Effector CD8-positive, alpha-beta T cell (primary cell): ENCODE measurements at regions not wholly inside any gene's neighbourhood (a gene's known extent, or its start where the extent isn't known, plus 50 kb on each side); places are given as distances from the start of the nearest gene placed in this dataset.

Experiments used
- DNase-seq: peaks from one replicate; lab custom pipeline; 2025; lab: John Stamatoyannopoulos, UW

DNA sequence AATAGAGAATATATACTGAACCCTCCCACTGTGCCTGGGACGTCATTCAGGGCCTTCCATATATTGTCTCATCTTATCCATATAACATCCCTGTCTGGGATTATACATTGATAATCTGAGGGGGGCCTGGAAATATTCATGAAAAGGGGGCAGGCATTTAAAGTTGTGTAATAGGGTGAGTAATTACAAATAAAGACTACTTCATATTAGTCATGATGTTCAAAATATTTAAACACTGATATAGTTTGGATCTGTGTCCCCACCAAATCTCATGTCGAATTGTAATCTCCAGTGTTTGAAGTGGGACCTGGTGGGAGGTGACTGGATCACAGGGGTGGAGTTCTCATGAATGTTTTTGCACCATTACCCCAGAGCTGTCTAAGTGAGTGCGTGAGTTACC, 97.8 kb downstream of the AQP9 start:
- DNase-seq, result no peak

DNA sequence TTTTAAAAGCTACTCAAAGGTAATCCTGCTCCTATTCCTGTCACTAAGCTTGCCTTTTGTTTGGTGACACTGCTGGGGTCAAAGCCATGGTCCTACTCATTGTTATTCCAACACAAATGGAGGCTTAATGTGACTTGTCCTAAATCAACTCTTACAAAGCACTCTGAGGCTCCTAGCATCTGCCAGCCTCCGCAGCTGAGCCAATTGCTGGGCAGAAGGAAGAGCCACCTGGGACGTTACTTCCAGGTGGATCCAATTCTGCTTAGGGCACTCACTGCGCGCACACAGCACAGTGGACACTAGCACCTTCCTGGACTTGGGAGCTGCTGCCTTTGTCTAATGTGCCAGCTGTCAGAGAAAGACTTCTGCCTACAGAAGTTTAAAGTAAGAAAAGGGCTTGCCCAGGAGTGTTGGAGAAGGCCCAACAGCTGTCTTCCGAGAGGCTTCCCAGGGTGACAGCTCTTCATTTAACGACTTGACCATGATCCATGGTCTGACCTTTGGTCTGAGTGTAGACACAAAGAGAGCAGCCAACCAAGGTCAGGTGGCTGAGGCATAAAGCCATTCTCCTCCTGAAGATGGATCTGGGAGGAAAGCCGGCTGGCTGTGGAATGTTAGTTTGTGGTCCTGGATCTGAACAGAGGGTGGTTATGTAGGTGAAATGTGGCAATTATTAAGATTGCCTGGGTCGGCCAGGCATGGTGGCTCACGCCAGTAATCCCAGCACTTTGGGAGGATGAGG, 102.2 kb downstream of the AQP9 start:
- DNase-seq, result no peak

DNA sequence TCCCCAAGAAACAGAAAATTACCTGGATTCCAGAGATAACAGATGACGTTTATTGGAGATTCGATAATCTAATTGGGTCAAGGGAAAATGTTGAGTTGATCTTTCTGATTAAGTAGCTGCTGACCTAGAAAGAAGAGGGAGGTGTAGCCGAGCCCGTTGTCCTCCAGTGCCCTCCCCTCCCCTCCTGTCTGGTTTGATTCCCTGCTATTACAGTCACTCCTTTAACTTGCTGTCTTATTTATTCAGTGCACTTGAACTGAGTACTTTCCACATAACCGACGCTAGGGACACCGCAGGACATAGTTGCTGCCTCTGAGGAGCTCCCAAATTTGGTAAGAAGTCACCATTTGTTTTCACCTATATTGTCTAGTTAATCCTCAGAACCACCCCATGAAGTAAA, 103.7 kb downstream of the AQP9 start:
- DNase-seq, result no peak

DNA sequence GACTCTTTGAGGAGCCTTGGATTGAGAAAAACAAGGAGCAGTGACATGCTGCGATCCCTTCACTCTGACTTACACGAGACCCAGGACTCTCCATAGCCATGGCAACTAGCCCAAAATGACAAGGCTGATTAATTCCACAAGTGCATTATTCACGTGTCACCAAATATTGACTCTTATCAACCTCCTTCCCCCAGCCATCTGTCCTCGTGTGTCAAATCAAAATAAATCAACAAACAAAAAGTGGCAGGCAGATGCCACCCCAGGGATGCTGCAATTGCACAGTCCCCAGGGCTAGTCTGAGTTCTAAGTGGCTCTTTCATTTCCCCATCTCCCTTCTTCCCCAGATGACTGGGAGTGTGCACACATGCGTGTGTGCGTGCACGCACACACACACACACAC, 104.9 kb downstream of the AQP9 start:
- no peak for DNase-seq

DNA sequence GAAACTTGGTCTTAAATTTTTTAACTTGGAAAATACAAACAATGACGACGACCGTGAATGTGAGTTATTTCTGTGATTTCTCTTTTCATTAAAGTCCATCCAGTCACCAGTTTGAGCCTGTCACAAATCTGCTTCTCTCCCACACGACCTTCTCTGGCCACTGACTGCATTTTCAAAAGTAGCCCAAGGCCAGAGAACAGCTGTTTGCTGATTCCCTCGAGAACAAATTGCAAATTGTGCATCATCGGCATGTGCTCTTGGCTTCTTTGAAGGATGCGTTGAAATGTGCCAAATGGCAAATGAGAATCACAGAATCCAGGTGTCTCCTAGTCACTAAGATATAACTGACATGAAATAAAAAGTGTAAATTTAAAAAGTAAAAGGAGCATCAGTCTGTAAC, 106.4 kb downstream of the AQP9 start:
- no peak for DNase-seq

DNA sequence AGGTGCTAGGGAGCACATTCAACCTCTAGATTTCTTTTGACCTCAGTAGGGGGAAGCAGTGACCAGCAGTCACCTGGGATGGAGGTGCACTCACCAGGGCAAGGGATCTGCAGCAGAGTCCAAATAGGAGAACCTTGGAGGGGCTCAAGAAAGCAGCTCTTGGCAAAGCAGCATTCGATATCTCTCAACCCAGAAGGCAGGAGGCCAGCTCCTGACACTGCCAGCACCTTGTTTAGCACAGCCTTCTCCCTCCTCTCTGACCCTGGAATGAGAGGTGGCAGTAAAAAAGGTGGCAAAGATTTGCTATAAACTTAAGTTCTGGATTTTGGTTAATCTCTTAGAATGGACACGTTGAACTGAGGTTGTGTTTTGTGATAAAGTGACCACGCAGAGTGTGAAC, 107.9 kb downstream of the AQP9 start:
- no peak for DNase-seq

DNA sequence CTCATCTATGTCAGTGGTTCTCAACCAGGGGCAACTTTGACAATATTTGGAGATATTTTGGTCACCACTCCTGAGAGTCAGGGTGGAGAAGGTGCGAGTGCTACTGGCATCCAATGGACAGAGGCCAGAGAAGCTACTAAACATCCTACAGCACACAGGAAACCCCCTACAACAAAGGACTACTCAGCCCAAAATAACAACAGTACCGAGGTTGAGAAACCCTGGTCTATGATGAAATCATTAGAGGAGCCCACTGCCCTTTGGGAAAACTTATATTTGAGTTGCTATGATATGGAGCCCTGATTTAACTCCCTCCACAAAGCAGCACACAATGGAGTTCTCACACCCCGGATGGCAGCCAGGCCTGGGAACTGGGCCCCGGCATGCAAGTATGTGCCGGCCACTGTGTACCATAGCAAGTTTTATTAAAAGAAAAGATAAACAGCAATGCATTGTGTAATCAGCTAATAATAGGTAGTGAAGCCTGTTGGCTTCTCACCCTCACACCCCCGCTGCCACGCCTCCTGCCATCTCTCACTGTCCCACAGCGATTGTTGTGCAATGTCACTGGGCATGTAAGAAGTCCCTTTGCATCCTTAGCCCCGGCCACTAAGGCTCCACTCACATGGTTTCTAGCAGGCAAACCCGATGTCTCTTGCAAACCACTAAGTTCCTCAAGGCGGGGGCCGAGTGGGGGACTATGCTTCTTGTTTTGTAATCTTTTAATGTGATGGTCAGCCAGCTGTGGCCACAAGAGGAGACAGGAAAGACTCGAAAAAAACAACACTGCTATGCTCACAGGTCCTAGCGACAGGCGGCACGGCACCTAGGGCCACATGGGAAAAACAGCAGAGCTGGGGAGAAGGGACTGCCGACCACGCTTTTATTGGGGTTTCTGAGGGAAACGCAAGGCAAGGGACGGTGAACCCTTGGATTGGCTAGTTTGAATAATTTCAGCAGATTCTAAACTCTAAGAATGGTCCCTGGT, 110.0 kb downstream of the AQP9 start:
- DNase-seq, result no peak

DNA sequence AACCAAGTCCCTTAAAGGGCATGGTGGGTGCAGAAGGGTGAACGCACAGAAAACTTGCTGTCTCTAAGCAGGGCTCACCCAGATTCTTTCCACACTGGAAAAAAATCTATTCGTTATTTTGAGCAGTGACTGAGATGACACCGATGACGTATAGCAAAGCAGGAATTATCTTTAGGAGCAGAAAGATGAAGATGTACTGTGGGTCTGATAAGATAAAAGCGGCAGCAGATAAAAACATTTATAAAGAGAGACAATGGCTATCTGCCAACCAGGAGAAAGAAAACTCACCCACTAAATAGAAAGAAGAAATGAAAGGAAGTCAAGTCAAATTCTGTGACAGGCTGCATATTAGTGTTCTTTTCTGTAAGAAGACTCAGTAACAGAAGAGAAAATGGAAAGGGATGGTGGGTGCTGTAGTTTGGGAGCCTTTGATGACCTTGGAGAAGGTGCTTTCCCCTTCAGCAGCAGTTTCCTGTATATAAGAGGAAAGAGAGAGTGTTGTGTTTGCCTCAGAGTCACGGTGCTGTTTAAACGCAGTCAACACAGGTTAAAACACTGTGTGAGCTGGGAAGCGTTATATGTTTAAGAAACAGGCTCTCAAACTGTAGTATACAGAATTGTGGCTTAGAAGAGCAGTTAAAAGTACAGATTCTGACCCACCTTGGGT, 111.6 kb downstream of the AQP9 start:
- DNase-seq, result no peak

DNA sequence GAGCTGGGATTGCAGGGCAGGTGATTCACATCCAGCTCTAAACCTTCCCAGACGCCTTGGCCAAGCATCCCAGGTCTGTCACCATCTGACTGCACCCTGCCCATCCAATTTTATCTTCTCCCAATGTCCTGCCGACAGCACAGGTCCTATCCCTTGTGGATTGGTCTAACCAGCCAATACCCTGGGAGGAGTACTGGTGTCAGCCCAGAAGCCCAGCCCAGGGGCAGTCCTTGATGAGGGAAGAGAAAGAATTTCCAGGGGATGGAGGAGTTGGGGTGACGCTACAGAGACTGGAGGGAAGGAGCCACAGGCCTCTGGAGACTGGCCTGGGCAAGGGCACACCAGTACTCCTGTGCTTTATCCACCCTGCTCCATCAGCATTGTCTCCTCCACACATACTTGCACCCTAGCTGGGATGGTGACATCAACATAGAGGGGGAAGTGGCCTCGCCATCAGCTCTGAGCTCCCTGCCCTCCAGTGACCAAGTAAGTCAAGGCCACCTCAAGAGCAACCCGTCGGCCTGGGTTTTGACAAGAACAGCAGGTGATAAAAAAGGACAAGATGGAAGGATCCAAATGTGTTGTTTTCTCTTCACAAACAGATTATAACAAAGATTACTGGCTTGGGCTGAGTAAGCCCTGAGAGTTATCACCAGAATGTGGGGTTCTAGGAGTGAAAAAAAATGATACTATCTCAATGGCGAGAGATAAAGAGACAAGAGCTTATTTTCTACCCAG, 114.6 kb downstream of the AQP9 start:
- no peak for DNase-seq

DNA sequence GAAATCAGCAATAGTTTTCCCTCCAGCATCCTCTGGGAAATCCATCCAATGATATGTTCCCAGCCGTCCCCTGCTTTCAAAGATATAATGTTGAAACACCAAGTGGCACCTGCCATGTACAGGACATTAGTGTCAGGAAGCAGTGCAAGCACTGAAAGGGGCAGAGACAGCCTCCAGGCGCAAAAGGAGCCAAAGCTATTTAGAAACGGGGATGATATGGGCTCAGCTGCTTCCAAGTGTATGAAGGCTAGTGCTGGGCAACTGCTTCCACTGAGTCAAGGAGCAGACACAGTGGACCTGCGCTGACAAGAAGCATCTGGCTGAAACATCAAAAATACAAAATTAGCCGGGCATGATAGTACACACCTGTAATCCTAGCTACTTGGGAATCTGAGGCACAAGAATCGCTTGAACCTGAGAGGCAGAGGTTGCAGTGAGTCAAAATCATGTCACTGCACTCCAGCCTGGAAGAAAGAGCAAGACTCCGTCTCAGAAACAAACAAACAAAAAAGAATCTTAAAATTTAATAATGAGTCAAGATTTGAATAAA, 119.7 kb downstream of the AQP9 start:
- DNase-seq, result no peak

DNA sequence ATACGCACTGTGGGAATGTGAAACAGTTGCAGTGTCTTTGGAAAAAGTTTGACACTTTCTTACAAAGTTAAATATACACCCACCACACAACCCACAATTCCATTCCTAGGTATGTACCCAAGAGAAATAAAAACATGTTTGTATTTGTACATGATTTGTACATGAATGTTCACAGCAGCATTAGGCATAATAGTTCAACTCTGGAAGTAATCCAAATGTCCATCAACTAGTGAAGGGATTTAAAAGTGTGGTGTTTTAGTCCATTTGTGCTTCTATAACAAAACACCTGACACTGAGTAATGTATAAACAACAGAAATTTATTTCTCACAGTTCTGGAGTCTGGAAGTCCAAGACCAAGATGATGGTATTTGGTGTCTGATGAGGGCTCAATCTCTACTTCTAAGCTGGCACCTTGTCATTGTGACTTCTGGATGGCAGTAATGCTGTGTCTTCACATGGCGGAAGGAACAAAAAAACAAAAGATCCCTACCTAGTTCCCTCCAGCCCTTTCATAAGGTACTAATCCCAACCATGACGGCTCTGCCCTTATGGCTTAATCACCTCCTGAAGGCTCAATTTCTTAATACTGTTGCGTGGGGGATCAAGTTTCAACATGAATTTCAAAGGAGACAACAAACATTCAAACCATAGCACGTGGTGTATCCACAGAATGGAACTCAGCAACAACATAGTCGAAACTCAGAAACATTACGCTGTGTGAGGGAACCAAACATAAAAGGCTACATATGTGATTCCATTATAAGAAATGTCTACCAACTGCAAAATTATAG, 120.5 kb downstream of the AQP9 start:
- DNase-seq, result no peak

DNA sequence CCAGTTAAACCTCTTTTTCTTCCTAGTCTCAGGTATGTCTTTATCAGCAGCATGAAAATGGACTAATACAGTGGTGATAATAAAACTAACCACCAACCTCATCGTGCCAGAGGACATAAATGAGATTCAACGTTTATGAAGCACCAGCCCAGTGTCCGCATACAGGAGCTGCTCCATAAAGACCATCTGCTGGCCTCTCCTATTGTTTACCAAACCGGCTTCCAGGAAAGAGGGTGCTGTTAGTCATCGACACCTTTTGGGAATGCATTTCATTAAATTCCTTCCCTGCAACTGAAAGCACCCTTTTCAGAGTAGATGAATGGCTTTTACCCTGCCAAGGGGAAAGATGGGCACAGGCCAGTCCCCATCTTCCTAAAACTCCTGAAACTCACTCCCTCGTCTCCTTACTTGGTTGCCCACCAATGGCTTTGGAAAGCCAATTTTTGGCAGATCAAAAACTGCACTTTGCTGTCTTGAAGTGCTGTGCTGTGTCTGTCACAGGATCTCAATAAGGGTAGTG, 122.1 kb downstream of the AQP9 start:
- no peak for DNase-seq

DNA sequence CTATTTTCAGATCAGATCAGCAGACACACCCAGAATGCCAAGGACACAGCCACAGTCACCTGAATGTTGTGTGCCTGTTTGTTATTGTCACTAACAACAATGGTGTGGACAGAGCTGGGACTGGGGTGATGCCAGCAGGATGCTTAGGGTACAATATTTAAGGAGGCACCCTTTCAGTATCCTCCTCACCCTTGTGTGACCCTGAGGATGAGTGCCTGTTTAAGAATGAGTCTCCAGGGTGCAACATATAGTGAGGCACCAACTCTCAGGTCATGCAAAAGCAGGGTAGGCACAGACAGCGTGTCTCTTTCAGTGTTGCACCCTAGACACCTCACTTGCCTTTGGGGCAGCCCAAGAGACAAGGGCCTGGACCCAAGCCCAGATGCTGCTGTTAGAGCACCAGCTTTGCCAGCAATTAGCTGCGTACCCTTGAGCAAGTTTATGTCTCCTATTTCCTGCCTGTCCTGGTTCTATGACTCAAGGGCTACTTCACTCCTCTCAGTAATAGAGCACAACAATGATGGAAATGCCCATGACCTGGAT, 122.6 kb downstream of the AQP9 start:
- DNase-seq, result no peak

DNA sequence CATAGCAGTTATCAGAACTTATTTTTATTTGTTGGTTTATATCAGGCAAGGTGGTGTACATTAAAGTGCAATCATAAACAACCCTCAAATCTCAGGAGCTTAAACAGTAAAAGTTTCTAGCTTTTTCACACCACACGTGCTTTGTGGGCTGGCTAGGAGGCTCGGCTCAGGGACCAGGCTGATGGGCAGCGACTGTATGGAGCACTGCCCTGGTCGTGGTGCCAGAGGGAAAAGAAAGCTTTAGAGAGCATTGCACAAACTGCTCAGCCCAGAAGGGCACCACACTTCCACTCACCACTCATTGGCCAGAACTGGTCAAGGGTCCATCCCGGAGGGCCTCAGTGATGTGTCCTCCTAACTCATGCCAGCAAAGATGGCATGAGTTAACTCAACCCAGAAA, 123.2 kb downstream of the AQP9 start:
- DNase-seq, result no peak

DNA sequence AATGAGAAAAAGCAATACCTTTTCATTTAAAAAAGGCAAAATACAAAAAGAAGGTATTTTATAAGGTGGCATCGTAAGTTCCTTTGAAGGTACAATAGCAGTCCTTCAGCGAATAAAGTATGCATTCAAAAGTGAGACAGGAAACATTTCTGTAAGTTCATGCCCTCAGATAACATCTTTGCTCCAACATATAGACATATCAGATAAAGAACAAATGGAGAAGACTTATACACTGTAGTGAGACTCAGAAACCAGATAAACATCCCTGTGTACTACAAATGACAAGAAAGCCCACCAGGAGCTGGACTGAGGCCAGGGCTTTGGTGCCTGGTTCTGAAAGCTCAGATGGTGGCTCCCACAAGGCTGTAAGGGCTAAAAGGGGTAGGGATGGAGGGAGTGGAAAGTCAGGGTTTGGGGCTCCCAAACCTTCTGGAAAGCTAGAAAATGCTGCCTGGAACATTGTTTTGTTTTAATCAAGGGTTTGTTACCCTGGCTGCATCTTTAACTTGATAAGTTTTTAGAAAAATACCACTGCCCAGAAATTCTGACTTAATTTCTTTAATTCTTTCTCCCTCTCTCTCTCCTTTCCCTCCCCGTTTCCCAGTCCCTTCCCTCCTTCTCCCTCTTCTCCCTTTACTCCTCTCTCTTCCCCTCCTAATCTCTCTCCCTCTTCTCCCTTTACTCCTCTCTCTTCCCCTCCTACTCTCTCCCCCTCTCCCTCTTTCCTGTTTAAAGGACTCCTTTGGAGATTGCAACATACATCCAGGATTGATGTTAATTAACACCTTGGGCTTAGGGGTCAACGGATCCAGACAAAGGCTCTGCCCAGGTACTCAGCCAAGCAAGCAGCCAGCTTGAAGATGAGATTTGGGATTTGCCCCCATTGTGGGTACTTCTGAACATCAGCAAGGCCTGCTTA, 126.1 kb downstream of the AQP9 start:
- DNase-seq, result no peak

DNA sequence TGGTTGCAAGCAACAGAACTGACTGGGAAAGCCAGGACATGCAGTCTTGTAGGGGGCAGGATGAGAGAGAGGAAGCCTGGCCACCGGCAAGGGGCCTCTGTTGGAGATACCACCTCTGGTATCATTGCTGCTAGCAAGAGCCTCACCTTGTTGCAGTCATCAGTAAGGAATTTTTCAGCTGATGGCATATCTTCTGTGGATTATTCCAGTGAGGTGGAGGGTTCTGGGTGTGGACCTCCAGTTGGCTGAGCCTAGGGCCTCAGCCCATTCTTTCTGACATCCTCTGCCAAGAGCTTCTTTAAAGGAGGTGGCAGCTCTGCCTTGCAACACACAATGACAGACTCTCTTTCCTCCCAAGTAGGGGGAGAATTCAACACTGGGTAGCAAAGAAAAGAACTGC, 128.9 kb downstream of the AQP9 start:
- no peak for DNase-seq

DNA sequence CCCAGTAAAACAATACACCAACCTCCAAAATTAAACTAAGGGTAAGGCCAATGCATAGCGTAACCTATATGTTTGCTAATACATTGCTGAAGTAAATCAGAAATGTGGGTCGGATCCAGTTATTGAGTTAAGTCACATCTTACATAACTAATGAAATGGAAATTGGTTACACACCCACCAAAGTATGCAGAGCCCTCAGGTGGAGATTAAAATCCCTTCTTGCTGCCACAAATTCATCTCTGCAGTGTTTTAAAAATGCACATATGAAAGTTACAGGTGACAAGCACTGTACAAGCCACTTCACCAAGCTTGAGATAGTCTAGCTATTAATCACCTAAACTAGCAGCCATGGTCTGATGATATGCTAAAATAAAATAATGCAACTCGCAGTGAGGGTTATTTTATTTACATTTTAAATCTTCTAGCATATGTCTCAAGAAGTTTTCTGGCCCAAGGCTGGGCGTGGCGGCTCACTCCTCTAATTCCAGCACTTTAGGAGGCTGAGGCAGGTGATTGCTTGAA, 130.6 kb downstream of the AQP9 start:
- DNase-seq, result no peak

DNA sequence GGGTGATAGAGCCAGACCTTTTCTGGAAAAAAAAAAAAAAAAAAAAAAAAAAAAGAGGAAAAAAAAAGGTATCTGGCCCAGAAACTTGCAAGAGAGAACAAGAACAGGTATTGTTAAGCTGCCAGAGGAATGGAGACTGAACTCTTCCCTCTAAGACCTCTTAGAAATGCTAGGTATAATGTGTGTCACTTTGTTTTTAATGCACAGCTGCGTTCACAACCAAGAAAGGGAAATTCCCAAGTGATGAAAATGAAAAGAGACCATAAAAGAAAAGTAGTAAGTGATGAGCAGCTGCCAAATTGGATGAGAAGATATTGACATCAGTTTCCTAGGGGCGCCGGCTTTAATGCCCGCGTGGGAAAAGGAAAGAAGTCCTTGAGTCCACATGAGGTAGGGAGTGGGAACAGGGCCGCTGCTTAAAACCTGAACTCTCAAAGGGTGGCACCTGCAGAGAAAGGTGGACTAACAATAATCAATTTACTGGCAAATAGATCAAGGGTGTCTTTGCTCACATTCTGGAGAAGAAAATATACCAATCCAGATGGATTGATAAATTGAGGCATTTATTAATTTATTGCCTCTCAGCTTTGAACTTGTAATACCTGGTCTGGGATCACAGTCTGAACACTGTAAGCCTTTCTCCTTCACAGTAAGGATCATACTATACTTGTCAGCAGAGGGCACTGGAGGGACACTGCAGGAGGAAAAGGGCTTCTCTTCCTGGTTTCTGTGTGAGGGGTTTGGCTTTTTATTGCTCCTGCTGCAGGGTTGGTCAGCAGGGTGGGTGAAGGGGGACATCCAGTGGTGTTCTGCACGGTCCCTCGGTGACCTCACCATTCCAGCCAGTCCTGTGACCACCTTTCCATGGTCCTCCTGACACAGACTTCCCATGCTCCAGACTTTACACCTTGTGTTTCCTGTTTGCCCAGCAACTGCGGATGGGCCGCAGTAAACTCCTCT, 131.6 kb downstream of the AQP9 start:
- DNase-seq, result no peak
